IPS-NIHi7 (cell line): ENCODE measurements at regions not wholly inside any gene's neighbourhood (a gene's known extent, or its start where the extent isn't known, plus 50 kb on each side); places are given as distances from the start of the nearest gene placed in this dataset.

Source experiments
- DNase-seq: peaks from one replicate; pipeline ENCODE4 v3.0.0; 2012; ENCODE audit warnings: mixed read lengths; ENCODE audit errors: extremely low spot score

DNA sequence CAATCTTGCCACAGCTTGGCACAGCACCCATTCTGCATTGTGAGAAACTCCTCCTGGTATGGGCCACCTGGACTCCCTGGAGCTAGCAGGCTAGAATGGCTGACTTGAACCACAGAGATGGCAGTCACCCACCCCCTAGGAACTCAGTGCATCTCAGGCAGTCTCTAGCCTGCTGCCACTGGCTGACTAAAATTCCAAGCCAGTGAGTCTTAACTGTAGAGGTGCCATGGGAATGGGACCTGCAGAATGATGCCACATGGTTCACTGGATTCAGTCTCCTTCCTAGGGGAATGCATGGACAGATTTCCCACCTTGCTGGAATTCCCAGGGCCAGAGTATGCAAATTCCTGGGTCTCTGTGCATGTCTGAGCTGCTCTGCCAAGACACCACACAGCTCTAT lies 382.9 kb downstream of the MAN2A1 start:
- no peak for DNase-seq

GRCh38 chr5:110073534-110073933 lies 383.8 kb downstream of the MAN2A1 start:
- no peak for DNase-seq

- DNase-seq, result no peak
Measured at GRCh38 chr5:110075656-110076055, 385.9 kb downstream of the MAN2A1 start.

GRCh38 chr5:110077147-110077546 lies 387.4 kb downstream of the MAN2A1 start:
- no peak for DNase-seq

DNA sequence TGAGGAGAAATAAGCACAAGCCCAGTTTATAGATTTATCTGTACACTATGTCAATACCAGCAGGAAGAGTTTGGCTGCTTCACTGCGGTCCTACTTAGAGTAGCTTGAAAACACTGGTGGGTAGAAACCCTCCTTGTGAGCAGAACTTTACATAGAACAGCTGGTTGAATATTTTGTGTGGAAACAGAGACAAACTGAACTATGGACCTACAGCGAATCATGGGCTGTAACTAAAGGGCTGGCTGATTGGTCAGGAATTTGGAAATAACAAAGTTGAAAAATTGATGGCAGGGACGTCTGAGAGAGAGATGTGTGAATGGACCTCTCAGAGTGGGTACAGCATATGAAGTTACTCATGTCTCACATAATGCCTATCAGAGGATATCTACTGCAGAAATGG lies 392.5 kb downstream of the MAN2A1 start:
- no peak for DNase-seq

DNA sequence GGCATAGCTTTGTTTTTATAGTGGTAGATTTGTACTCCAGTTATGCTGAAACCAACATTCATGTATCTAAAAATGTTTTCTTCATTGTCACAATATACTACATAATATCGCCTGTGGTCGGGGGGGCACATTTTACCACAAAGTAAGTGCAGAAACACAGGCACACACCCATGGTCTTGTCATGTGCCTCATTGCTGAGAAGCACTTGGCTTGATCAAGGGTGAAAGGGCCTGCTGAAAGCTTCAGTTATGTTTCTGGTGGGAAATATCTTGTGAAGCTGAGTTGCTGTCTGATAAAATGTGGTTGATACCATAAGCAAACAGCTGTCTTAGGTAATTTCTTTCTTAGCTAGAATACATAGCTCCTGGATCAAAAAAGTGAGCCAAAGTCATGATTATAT lies 393.1 kb downstream of the MAN2A1 start:
- DNase-seq, result no peak

DNA sequence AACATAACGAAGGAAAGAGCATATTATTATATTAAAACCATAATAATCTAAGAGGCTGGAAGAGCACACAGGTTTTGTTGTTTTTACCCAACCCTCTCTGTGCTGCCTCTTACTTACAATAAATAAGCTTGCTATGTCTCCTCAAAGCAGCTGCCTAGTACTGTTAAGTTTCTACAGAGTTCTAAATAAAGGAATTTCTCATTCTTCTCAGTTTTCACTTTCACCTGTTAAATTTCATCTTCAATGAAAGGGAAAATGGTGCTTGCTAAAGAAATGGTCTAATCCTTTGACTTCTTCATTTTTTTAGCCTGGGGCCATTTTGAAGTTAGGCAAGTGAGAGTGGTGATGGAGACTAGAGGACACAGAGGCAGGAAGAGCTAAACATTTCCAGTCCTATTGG lies 396.1 kb downstream of the MAN2A1 start:
- no peak for DNase-seq

- no peak for DNase-seq
Measured at GRCh38 chr5:110086658-110087388, 397.1 kb downstream of the MAN2A1 start.

GRCh38 chr5:110087829-110088228 lies 398.1 kb downstream of the MAN2A1 start:
- DNase-seq, result no peak

DNA sequence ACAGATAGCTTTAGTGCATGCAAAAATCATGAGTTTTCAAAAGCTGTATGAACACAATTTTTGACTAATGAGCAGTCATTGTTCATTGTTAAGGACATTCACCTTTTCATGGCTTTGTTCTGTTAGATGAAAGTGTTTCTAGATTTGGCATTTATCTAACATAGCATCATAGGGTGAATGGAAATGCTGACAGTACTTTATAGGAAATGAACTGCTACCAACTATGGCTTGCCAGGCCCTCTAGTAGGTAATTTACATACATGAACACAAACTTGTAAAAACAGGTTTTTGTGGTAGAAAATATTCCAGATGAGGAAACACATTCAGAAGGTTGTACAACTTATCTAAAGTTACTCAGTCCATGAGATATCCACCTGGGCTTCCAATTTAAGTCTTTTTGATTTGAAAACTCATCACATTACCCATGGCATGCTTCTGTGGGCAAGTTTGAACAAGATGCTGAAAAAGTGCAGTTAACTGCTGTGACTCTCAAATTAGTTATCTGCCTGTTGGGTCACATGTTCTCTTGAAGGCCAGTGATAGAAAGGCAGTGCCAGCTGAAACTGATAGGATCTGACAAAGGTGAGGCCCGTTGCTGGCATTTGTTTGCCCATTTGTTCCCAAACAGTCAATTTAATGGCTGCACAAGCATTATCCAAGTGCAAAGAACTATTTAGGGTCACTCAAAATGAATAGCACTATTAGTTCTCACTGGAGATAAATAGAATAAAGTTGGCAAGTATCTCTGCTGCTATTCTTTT lies 399.1 kb downstream of the MAN2A1 start:
- DNase-seq, result no peak

- no peak for DNase-seq
Measured at GRCh38 chr5:110092955-110093785, 403.4 kb downstream of the MAN2A1 start.

DNA sequence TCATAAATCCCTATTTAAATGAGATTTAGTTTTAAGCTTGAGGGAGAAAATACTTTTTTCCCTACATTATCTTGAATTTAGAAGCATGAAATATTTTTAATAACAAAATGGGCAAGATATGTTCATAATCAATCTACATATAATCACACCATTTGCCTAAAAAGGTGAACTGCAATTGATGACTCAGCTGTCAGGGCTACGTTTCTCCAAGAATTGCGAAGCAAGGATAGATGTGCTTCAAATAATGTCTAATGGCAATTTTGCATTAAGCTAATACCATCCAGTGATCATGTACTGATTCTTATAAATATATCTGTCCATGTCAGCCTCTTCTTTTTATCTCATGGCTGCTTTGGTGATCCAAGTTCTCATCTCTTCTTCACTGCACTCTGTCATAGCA lies 404.4 kb downstream of the MAN2A1 start:
- no peak for DNase-seq

DNA sequence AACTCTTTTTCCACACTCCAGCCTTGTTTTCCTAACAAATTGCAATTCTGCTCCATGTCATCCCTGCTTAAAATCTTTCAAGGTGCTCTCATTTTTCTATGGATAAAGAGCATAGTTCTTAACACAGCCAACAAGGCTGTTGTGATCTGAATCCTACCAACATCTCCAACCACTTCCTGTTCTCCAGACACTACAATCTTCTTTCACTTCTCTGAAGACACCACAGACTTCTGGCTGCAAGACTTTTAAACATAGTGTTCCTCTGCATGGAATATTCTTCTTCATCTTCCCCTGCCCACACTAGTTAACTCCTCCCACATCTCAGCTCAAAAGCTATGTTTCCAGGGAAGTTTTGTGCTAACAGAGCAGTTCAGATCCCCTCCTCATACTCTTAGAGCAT lies 404.8 kb downstream of the MAN2A1 start:
- DNase-seq, result no peak

DNA sequence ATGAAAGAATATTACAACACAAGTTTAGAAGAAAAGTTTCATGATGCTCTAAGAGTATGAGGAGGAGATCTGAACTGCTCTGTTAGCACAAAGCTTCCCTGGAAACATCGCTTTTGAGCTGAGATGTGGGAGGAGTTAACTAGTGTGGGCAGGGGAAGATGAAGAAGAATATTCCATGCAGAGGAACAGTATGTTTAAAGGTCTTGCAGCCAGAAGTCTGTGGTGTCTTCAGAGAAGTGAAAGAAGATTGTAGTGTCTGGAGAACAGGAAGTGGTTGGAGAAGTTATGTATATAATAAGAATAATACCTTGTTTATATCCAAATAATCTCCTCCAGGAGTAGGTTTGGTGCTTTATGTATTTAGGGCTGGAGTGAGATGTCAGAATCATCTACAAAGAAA lies 406.7 kb downstream of the MAN2A1 start:
- DNase-seq, result no peak

GRCh38 chr5:110099572-110099971 lies 409.8 kb downstream of the MAN2A1 start:
- DNase-seq, result no peak

DNA sequence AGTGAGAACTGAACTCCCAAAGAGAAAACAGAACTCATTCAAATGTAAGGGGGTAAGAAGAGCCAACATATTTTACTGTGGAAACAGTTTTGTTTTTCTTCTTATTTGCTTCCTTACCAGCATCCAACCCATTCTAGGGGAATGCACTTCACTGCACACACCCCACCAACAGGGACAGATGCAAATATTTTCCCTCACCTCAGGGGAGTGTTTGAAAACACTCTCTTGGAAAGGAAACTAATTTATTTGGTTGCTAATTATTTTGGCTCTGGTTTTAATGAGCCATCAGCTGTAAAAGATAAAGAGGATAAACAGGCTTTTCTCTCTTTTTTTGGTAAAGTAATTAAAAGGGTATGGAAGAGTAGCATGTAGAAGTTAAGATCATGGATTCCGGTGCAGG lies 413.4 kb downstream of the MAN2A1 start:
- DNase-seq, result no peak

DNA sequence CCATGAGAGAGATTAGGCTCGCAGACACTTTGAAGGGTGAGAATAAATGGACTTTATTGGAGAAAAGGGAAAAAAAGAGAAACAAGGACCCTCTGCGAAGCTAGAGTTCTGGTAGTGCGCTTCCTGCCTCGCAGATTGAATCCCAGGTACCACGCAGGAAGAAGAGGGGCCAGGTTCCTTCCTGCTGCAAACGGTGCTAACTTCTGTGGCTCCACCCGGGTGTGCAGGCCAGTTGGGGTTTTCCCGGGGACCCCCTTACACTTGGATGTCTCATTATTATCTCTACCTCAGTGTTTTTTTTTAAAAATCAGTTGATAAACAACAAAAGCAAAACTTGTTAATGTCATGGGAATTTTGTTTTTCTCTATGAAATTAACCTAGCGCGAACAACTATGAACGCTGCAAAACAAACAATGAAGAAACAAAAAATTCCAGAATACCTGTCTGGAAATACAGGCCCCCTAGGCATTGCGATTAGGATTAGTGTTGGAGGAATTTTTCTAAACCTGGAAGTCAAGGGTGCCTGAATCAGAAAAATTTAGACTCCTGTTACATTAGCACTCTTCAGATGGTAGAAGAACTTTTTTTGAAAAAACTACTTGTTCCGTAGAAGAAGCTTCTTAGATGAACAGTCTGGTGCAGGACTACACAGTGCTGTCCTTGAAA lies 414.5 kb downstream of the MAN2A1 start:
- no peak for DNase-seq

- DNase-seq, result no peak
Measured at GRCh38 chr5:110104726-110105669, 415.3 kb downstream of the MAN2A1 start.

DNA sequence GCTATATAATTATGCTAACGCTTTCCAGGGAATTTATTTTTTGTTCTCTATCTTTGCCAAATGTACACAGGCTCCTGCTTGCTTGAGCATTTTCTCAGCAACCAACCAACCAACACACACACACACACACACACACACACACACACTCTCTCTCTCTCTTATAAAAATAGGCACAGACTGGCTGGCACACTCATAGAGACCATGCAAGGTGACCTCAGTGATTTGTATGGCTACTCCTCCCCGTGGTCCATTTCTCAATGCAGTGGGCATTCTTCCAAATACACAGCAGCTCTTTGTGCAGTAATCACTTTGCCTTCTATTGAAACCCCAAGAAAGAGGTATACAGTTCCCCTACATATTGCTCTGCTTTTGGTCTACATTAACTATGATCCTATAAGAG lies 416.0 kb downstream of the MAN2A1 start:
- DNase-seq, result no peak

DNA sequence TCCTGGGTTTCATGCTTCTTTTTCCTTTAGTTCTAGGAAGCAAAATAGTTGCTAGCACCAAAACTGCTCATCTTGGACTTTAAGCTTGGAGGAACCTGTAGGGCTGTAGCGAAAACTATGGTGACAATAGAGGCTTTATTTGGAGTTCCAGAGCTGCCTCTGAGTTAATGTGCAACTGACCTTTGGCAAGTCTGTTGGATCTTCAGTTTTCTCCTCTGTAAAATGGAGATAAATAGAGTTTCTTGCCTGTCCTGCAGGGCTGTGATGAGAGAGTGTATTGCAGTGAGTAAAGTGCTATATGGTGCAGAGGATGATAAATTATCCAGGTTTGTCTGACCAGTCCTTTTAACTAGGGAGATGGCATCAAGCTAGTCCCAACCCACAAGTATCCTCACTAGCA lies 417.0 kb downstream of the MAN2A1 start:
- DNase-seq, result no peak

DNA sequence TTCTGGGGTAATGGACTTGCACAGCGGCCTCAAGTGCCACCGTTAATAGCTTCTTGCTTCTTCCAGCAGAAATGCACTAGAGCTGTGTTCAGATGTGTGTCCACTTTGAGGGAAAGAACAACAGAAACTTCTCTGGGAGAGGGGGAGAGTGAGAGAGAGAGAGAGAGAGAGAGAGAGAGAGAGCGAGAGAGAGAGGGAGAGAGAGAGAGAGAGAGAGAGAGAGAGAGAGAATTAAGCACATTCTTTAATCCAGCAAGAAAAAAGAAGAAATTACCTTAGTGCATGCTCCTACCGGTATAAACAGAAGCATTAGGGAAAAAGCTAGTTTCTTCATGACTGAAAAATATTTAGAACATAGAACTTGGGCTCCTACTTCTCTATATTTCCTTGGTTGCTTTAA lies 418.8 kb downstream of the MAN2A1 start:
- no peak for DNase-seq
